OCI-LY3 (cell line): ENCODE measurements at regions not wholly inside any gene's neighbourhood (a gene's known extent, or its start where the extent isn't known, plus 50 kb on each side); places are given as distances from the start of the nearest gene placed in this dataset.

ENCODE experiments used
- EZH2phosphoT487 ChIP-seq: fragments of 200-600 bp; shearing (Covaris generic); IDR thresholded peaks from 2 replicates; pipeline ENCODE4 v1.6.1; 2018; ENCODE audit warnings: antibody characterized with exemption, mixed run types, low read depth
- TF ChIP-seq, protein P1 (sequence below): fragments of 200-600, 300-600 bp; sonication (generic); IDR thresholded peaks from 2 replicates; pipeline ENCODE4 v1.5.1; 2014; ENCODE audit warnings: antibody characterized with exemption, low read length, low read depth

DNA sequence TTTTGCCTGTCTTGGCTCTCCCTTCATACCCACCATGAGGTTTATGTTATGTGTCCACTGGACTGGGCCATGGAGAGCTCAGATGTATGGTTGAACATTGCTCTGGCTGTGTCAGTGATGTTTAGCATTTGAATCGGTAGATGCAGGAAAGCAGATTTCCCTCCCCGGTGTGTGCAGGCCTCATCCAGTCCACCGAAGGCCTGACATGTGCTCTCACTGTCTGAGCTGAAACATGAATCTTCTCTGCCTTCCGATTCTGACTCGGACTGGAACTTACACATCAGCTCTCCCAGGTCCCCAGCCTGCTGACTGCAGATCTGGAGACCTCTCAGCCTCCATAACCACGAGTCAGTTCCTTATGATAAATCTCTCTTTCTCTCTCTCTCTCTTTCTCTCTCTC is 72.4 kb upstream of the SLC66A3 start:
- TF ChIP-seq, protein P1, sequence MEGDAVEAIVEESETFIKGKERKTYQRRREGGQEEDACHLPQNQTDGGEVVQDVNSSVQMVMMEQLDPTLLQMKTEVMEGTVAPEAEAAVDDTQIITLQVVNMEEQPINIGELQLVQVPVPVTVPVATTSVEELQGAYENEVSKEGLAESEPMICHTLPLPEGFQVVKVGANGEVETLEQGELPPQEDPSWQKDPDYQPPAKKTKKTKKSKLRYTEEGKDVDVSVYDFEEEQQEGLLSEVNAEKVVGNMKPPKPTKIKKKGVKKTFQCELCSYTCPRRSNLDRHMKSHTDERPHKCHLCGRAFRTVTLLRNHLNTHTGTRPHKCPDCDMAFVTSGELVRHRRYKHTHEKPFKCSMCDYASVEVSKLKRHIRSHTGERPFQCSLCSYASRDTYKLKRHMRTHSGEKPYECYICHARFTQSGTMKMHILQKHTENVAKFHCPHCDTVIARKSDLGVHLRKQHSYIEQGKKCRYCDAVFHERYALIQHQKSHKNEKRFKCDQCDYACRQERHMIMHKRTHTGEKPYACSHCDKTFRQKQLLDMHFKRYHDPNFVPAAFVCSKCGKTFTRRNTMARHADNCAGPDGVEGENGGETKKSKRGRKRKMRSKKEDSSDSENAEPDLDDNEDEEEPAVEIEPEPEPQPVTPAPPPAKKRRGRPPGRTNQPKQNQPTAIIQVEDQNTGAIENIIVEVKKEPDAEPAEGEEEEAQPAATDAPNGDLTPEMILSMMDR = no peak
- TF ChIP-seq EZH2phosphoT487 = no peak
